HCT116 (cell line): ENCODE measurements at regions not wholly inside any gene's neighbourhood (a gene's known extent, or its start where the extent isn't known, plus 50 kb on each side); places are given as distances from the start of the nearest gene placed in this dataset.

Source experiments
- ATAC-seq: fragments of 200-7000 bp; cut with Tn5 transposase; 2 replicates; pipeline ENCODE4 v1.9.1; 2020; ENCODE audit warnings: mild to moderate bottlenecking, moderate library complexity
- BruUV-seq: library from RNA; stranded (reverse); fragments of 400-500 nt; replicated peaks from 2 replicates; lab custom pipeline; 2021; lab: Mats Ljungman, UMichigan
- CTCF ChIA-PET: fragments of 300-600 bp; sonication (Branson Sonifier 250); formaldehyde crosslinking; loops from one replicate; lab custom pipeline; 2021; ENCODE audit warnings: antibody characterized with exemption; lab: Charles Lee
- POLR2A ChIA-PET: fragments of 300-600, 350-600 bp; sonication (Branson Sonifier 250); formaldehyde crosslinking; loops from one replicate; lab custom pipeline; 2021; ENCODE audit warnings: antibody characterized with exemption; lab: Charles Lee
- RAD21 ChIA-PET, 2 experiments: fragments of 300-600 bp; sonication (Branson Sonifier 250); formaldehyde crosslinking; loops; one replicate each; lab custom pipeline; 2023; ENCODE audit warnings: low total read pairs in 2 of 2; ENCODE audit not compliant: uncharacterized antibody in 2 of 2, unreplicated experiment in 2 of 2, low non-redundant PET in 1 of 2; lab: Charles Lee
- DNase-seq: peaks from one replicate; pipeline ENCODE4 v3.0.0-alpha.2; 2010; ENCODE audit warnings: low read depth, low spot score
- H2AFZ ChIP-seq: fragments of 200-600 bp; shearing (Covaris generic), sonication (generic); 2 replicates; pipeline ENCODE4 v1.6.1; 2017; ENCODE audit warnings: low read depth, mixed run types, mixed read lengths, antibody characterized with exemption, low read length; ENCODE audit not compliant: poor library complexity, severe bottlenecking
- H3K27ac ChIP-seq: 2 replicates; pipeline ENCODE4 v1.5.1; 2012; ENCODE audit warnings: low read depth, low read length
- H3K27me3 ChIP-seq: fragments of 200-600 bp; sonication (generic); 2 replicates; pipeline ENCODE4 v1.6.1; 2016; ENCODE audit warnings: mixed run types, low read length, mixed read lengths; ENCODE audit not compliant: insufficient read depth
- H3K36me3 ChIP-seq, 2 experiments: fragments of 200-500 bp in 1 of 2; fragments of 200-600 bp in 1 of 2; sonication (Bioruptor generic) in 1 of 2; sonication (generic) in 1 of 2; 2 replicates each; pipeline versions ENCODE4 v1.5.1 to v1.6.1; 2014 to 2016; ENCODE audit warnings: low read length in 2 of 2, inconsistent platforms in 1 of 2, mixed read lengths in 1 of 2, mixed run types in 1 of 2; ENCODE audit not compliant: insufficient read depth in 2 of 2, control insufficient read depth in 1 of 2
- H3K4me1 ChIP-seq, 2 experiments: fragments of 200-600 bp in 1 of 2; sonication (generic) in 1 of 2; 2 replicates each; pipeline versions ENCODE4 v1.5.1 to v1.6.1; 2012 to 2017; ENCODE audit warnings: low read length in 2 of 2, inconsistent platforms in 1 of 2, mild to moderate bottlenecking in 1 of 2, mixed read lengths in 1 of 2, mixed run types in 1 of 2, moderate library complexity in 1 of 2; ENCODE audit not compliant: insufficient read depth in 2 of 2, control insufficient read depth in 1 of 2
- H3K4me2 ChIP-seq: fragments of 200-600 bp; sonication (generic); 2 replicates; pipeline ENCODE4 v1.6.1; 2017; ENCODE audit warnings: mixed run types, low read length, mixed read lengths
- H3K4me3 ChIP-seq, 2 experiments: fragments of 200-600 bp in 1 of 2; sonication (generic) in 1 of 2; replicated peaks in 1 of 2; 2 replicates each; pipeline ENCODE4 v1.5.1; 2011 to 2016; ENCODE audit warnings: low read length in 2 of 2, control low read depth in 1 of 2, low read depth in 1 of 2, mild to moderate bottlenecking in 1 of 2, mixed read lengths in 1 of 2, mixed run types in 1 of 2
- H3K79me2 ChIP-seq: fragments of 200-600 bp; sonication (generic); 2 replicates; pipeline ENCODE4 v1.6.1; 2017; ENCODE audit warnings: mild to moderate bottlenecking, mixed run types, low read length, moderate library complexity, mixed read lengths; ENCODE audit not compliant: insufficient read depth
- H3K9ac ChIP-seq: fragments of 200-600 bp; sonication (generic); 2 replicates; pipeline ENCODE4 v1.6.1; 2016; ENCODE audit warnings: low read length, mixed read lengths
- H3K9me2 ChIP-seq: fragments of 200-600 bp; sonication (generic), shearing (Covaris generic); 2 replicates; pipeline ENCODE4 v1.6.1; 2017; ENCODE audit warnings: mixed run types, mild to moderate bottlenecking, moderate library complexity; ENCODE audit not compliant: insufficient read depth
- H3K9me3 ChIP-seq, 2 experiments: fragments of 200-500 bp in 1 of 2; fragments of 200-600 bp in 1 of 2; sonication (Bioruptor generic) in 1 of 2; sonication (generic) in 1 of 2; 2 replicates each; pipeline ENCODE4 v1.6.1; 2014 to 2017; ENCODE audit warnings: low read length in 2 of 2, mixed read lengths in 2 of 2, inconsistent platforms in 1 of 2, low read depth in 1 of 2, mild to moderate bottlenecking in 1 of 2, mixed run types in 1 of 2, moderate library complexity in 1 of 2; ENCODE audit not compliant: control insufficient read depth in 1 of 2, insufficient read depth in 1 of 2
- H4K20me1 ChIP-seq: fragments of 200-600 bp; sonication (generic), shearing (Covaris generic); 2 replicates; pipeline ENCODE4 v1.6.1; 2017; ENCODE audit warnings: mixed run types, mild to moderate bottlenecking, moderate library complexity; ENCODE audit not compliant: insufficient read depth
- EGR1 ChIP-seq: IDR thresholded peaks from 2 replicates; pipeline ENCODE4 v1.6.1; 2012; ENCODE audit warnings: low read depth
- ELF1 ChIP-seq: IDR thresholded peaks from 2 replicates; pipeline ENCODE4 v1.6.1; 2012; ENCODE audit warnings: low read depth, borderline replicate concordance
- EZH2 ChIP-seq: fragments of 200-600 bp; sonication (generic); IDR thresholded peaks from 2 replicates; pipeline ENCODE4 v1.6.1; 2017; ENCODE audit warnings: antibody characterized with exemption, mixed run types
- EZH2phosphoT487 ChIP-seq: fragments of 200-600 bp; IDR thresholded peaks from 2 replicates; pipeline ENCODE4 v1.6.1; 2018; ENCODE audit warnings: antibody characterized with exemption, borderline replicate concordance
- FOSL1 ChIP-seq: IDR thresholded peaks from 2 replicates; pipeline ENCODE4 v1.6.1; 2012; ENCODE audit warnings: low read depth
- JUND ChIP-seq: IDR thresholded peaks from 2 replicates; pipeline ENCODE4 v1.6.1; 2012
- POLR2A ChIP-seq: IDR thresholded peaks from 2 replicates; pipeline ENCODE4 v1.7.0; 2011; ENCODE audit warnings: borderline replicate concordance; ENCODE audit not compliant: insufficient read depth, insufficient read length; ENCODE audit errors: extremely low read depth
- RAD21 ChIP-seq: IDR thresholded peaks from 2 replicates; pipeline ENCODE4 v1.6.1; 2012; ENCODE audit warnings: low read depth, mild to moderate bottlenecking
- REST ChIP-seq: IDR thresholded peaks from 2 replicates; pipeline ENCODE4 v1.6.1; 2012; ENCODE audit warnings: low read depth
- SIN3A ChIP-seq: IDR thresholded peaks from 2 replicates; pipeline ENCODE4 v1.6.1; 2012; ENCODE audit warnings: low read depth
- ZFX ChIP-seq: fragments of 450-650 bp; IDR thresholded peaks from 2 replicates; pipeline ENCODE4 v1.6.1; 2017
- intact Hi-C: fragments of 100-400 bp; cut with micrococcal nuclease; formaldehyde crosslinking; loops from 2 replicates; pipeline ENCODE4 v1.10.0; 2022
- TF ChIP-seq, protein P1 (sequence below), 3 experiments: fragments of 200-600 bp in 1 of 3; sonication (generic) in 1 of 3; IDR thresholded peaks in 2 of 3; conservative IDR thresholded peaks in 1 of 3; 2 replicates each; pipeline ENCODE4 v1.5.1; 2012 to 2017; ENCODE audit warnings: low read depth in 2 of 3, low read length in 2 of 3, antibody characterized with exemption in 1 of 3, borderline replicate concordance in 1 of 3, control low read depth in 1 of 3, mild to moderate bottlenecking in 1 of 3, mixed read lengths in 1 of 3, mixed run types in 1 of 3, moderate library complexity in 1 of 3; ENCODE audit not compliant: insufficient read depth in 1 of 3
- TF ChIP-seq, protein P2 (sequence below): IDR thresholded peaks from 2 replicates; pipeline ENCODE4 v1.6.1; 2011; ENCODE audit warnings: mild to moderate bottlenecking, low read length, moderate library complexity; ENCODE audit not compliant: insufficient replicate concordance; ENCODE audit errors: extremely low read depth
- TF ChIP-seq, protein P3 (sequence below): IDR thresholded peaks from 2 replicates; pipeline ENCODE4 v1.6.1; 2012
- TF ChIP-seq, protein P4 (sequence below): IDR thresholded peaks from 2 replicates; pipeline ENCODE4 v1.6.1; 2012

DNA sequence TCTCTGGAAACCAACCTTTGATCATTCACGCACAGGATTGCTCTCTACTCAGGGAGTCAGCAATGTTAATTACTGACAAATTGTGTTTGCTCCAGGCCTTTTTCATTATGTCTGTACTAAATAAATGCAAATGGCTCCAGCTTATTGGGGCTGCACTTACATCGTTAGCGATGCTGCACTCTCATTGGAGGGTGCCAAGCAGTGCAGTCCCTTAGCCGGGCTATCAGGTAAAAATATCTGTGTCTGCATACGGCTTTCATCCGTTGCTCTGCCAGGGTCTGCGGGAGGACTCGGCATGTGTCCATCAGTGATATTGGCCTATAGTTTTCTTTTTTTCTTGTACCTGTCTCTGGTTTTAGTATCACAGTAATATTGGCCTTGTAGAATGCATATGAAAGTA is 471.5 kb upstream of the CADM2 start (continued):
- TF ChIP-seq, protein P1, sequence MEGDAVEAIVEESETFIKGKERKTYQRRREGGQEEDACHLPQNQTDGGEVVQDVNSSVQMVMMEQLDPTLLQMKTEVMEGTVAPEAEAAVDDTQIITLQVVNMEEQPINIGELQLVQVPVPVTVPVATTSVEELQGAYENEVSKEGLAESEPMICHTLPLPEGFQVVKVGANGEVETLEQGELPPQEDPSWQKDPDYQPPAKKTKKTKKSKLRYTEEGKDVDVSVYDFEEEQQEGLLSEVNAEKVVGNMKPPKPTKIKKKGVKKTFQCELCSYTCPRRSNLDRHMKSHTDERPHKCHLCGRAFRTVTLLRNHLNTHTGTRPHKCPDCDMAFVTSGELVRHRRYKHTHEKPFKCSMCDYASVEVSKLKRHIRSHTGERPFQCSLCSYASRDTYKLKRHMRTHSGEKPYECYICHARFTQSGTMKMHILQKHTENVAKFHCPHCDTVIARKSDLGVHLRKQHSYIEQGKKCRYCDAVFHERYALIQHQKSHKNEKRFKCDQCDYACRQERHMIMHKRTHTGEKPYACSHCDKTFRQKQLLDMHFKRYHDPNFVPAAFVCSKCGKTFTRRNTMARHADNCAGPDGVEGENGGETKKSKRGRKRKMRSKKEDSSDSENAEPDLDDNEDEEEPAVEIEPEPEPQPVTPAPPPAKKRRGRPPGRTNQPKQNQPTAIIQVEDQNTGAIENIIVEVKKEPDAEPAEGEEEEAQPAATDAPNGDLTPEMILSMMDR (IDR thresholded peaks at IDR 0.05 in 2 of 3, conservative IDR thresholded peaks at IDR 0.05 in 1 of 3; ENCODE audit: borderline replicate concordance in 1 of 3, insufficient read depth in 1 of 3, low read depth in 2 of 3, low read length in 2 of 3): no peak
- TF ChIP-seq, protein P2, sequence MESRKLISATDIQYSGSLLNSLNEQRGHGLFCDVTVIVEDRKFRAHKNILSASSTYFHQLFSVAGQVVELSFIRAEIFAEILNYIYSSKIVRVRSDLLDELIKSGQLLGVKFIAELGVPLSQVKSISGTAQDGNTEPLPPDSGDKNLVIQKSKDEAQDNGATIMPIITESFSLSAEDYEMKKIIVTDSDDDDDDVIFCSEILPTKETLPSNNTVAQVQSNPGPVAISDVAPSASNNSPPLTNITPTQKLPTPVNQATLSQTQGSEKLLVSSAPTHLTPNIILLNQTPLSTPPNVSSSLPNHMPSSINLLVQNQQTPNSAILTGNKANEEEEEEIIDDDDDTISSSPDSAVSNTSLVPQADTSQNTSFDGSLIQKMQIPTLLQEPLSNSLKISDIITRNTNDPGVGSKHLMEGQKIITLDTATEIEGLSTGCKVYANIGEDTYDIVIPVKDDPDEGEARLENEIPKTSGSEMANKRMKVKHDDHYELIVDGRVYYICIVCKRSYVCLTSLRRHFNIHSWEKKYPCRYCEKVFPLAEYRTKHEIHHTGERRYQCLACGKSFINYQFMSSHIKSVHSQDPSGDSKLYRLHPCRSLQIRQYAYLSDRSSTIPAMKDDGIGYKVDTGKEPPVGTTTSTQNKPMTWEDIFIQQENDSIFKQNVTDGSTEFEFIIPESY: no peak
- TF ChIP-seq SIN3A: no peak

GRCh38 chr3:84504761-84505160 is 454.0 kb upstream of the CADM2 start:
- ChIA-PET CTCF (no interaction called here), POLR2A (no interaction called here), RAD21 (no interaction called here)
- no peak overlapping the region for H3K4me3 ChIP-seq
- BruUV-seq: no TSS peak
- no peaks in the 10 kb centered on the region for H3K4me1 ChIP-seq
- H3K9me2 ChIP-seq: no peaks in the 10 kb centered on the region
- H3K36me3 ChIP-seq: no peaks in the 10 kb centered on the region
- no peak overlapping the region for H3K4me2 ChIP-seq
- no peak overlapping the region for H3K27ac ChIP-seq
- no peak overlapping the region for H3K9ac ChIP-seq
- H2AFZ ChIP-seq: no peak overlapping the region
- peaks cover 7 to 10% of the 10 kb centered on the region in 2 experiments; a peak in 2 of 4 replicates for H3K9me3 ChIP-seq
- no peak for ATAC-seq
- no peaks in the 10 kb centered on the region for H4K20me1 ChIP-seq
- H3K27me3 ChIP-seq: no peaks in the 10 kb centered on the region
- DNase-seq: no peak
- intact Hi-C loops: no loop called here
- no peaks in the 10 kb centered on the region for H3K79me2 ChIP-seq
- TF ChIP-seq, protein P3, sequence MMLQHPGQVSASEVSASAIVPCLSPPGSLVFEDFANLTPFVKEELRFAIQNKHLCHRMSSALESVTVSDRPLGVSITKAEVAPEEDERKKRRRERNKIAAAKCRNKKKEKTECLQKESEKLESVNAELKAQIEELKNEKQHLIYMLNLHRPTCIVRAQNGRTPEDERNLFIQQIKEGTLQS: no peak
- TF ChIP-seq POLR2A (no peak), EGR1 (no peak), SIN3A (no peak), EZH2 (no peak), EZH2phosphoT487 (no peak), RAD21 (no peak), JUND (no peak), FOSL1 (no peak), ELF1 (no peak), ZFX (no peak), REST (no peak)
- TF ChIP-seq, protein P4, sequence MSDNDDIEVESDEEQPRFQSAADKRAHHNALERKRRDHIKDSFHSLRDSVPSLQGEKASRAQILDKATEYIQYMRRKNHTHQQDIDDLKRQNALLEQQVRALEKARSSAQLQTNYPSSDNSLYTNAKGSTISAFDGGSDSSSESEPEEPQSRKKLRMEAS: no peak
- TF ChIP-seq, protein P1 (IDR thresholded peaks at IDR 0.05 in 2 of 3, conservative IDR thresholded peaks at IDR 0.05 in 1 of 3; ENCODE audit: borderline replicate concordance in 1 of 3, insufficient read depth in 1 of 3, low read depth in 2 of 3, low read length in 2 of 3): no peak
